ENCODE measurements at regions not wholly inside any gene's neighbourhood (a gene's known extent, or its start where the extent isn't known, plus 50 kb on each side); places are given as distances from the start of the nearest gene placed in this dataset.
"Not testable (repeated sequence)": the region's sequence is repeated elsewhere in the genome, so short reads cannot be mapped to it uniquely, and the experiment has no call there.

DNA sequence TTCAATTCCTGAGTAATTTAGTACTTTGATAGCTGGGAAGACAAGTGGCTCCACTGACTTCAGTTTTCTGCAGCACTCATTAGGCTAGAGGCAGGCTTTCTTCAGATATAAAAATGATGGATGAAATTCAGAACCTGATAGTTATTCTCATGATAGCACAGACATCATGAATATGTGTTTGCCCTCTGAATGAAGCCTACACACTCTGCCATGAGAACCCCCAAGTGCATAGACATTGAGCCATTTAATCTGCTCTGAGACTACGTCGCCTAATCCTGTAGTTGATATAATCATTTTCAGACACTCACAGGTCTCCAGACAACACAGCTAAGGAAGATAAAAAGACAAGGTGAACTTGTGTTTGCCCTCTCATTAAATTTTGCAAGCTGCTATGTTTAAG, 566.1 kb downstream of the AMY1C start:
- no peak for DNase-seq (ENCODE audit: low read depth)

DNA sequence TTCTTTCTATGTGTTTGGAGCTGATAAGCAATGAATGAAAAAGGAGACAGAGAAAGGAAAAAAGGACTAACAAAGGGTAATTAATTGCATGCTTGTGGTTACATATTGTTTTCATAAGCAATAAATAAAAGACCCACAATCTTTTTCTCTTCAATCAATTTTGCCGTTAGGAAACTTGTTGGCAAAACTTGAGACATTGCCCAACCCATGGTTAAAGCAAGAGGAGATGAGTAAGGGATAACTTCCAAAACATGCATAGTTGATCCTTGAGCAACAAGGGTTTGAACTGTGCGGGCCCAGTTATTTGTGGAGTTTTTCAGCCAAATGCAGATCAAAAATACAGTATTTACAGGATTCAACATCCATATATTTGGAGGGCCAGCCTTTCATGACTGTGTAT, 572.4 kb downstream of the AMY1C start:
- DNase-seq (ENCODE audit: low read depth): no peak

GRCh38 chr1:104329278-104329677, 579.6 kb downstream of the AMY1C start:
- DNase-seq (ENCODE audit: low read depth): no peak

DNA sequence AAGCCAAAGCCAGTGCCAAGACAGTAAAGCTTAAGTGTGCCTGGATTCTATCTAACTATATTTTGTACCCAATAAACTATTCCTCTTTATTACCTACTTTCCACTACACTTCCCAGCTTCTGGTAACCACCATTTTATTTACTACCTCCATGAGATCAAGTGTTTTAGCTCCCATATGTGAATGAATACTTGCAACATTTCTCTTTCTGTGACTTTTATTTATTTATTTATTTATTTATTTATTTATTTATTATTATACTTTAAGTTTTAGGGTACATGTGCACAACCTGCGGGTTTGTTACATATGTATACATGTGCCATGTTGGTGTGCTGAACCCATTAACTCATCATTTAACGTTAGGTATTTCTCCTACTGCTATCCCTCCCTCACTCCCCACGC, 582.1 kb downstream of the AMY1C start:
- no peak for DNase-seq (ENCODE audit: low read depth)

DNA sequence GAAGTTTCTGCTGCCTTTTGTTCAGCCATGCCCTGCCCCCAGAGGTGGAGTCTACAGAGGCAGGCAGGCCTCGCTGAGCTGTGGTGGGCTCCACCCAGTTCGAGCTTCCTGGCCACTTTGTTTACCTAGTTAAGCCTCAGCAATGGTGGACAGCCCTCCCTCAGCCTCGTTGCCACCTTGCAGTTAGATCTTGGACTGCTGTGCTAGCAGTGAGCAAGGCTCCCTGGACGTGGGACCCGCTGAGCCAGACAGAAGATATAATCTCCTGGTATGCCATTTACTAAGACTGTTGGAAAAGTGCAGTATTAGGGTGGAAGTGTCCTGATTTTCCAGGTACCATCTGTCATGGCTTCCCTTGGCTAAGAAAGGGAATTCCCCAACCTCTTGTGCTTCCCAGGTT, 588.2 kb downstream of the AMY1C start:
- DNase-seq (ENCODE audit: low read depth): not testable (repeated sequence)

GRCh38 chr1:104341944-104342343, 592.2 kb downstream of the AMY1C start:
- no peak for DNase-seq (ENCODE audit: low read depth)

- DNase-seq (ENCODE audit: low read depth): no peak
Measured at GRCh38 chr1:104348277-104348676, 598.6 kb downstream of the AMY1C start.

DNA sequence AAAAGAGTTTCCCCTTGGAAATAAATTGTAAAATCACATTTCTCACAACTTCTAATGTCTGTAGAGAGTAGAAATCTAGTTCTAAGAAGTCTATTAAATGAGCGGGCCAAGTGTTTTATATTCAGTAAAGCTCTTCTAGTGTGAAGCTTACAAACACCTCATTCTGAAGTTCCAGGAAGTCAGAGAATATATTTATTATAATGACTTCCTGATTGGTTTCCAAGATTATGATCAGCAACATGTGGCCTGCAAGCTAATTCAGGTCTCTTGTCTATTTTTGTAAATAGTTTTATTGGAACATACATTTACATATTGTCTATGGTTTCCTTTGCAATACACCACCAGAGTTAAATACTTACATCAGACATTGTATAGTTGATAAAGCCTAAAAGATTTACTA, 603.9 kb downstream of the AMY1C start:
- DNase-seq (ENCODE audit: low read depth): no peak

DNA sequence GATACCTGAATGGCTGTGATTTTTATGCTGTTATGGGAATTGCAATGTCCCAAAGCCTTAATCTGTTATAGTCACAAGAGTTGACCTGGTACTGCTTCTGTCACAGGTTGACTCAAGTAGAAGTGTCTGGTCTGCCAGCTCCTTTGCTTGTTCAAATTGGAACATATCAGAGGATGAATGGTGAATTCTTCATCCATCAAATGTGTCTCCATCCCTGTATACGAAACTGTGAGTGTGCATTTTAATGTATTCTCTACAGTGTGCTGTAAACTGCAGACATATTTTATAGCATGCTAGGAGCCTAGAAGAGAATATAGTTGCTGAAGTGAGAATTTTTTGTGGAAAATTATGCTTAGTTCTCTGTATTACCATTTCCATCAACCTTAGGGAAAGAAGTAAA, 608.4 kb downstream of the AMY1C start:
- DNase-seq (ENCODE audit: low read depth): no peak

GRCh38 chr1:104358621-104359020, 608.9 kb downstream of the AMY1C start:
- no peak for DNase-seq (ENCODE audit: low read depth)

- no peak for DNase-seq (ENCODE audit: low read depth)
Measured at GRCh38 chr1:104378414-104378813, 628.7 kb downstream of the AMY1C start.

DNA sequence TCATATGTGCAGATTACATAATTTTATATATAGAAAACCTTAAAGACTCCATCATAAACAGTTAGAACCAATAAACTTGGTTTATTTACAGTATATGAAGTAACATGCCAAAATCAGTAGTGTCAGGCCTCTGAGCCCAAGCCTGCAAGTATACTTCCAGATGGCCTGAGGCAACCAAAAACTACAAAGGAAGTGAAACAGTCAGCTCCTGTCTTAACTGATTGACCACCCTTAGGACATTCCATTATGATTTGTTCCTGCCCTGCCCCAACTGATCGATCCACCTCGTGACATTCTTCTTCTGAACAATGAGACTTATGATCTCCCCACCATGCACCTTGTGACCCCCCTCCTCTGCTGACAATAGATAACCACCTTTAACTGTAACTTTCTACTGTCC, 630.3 kb downstream of the AMY1C start:
- no peak for DNase-seq (ENCODE audit: low read depth)

- no peak for DNase-seq (ENCODE audit: low read depth)
Measured at GRCh38 chr1:104387716-104388508, 638.2 kb downstream of the AMY1C start.

- DNase-seq (ENCODE audit: low read depth): no peak
Measured at GRCh38 chr1:104392552-104392951, 642.9 kb downstream of the AMY1C start.

DNA sequence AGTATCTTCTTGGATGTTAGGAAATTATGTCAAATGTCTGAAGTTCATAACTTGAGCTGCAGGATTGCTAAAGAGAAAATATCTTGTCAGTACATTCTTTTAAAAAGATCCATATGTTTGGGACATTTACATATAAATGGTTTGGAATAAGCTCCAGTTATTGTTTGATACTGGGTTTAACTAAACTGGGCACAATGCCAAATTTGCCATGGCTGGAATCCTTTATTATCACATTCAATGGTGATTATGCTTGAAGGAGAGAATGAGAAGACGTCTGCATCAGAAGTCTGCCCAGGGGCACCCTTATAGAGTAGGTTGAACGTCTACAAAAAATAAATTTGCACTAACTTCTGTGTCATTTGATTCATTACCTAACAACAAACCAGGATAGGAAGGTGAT, 652.5 kb downstream of the AMY1C start:
- no peak for DNase-seq (ENCODE audit: low read depth)

- no peak for DNase-seq (ENCODE audit: low read depth)
Measured at GRCh38 chr1:104403883-104404282, 654.2 kb downstream of the AMY1C start.

GRCh38 chr1:104406728-104407127, 657.0 kb downstream of the AMY1C start:
- DNase-seq (ENCODE audit: low read depth): no peak

- DNase-seq (ENCODE audit: low read depth): no peak
Measured at GRCh38 chr1:104408268-104408667, 658.6 kb downstream of the AMY1C start.

DNA sequence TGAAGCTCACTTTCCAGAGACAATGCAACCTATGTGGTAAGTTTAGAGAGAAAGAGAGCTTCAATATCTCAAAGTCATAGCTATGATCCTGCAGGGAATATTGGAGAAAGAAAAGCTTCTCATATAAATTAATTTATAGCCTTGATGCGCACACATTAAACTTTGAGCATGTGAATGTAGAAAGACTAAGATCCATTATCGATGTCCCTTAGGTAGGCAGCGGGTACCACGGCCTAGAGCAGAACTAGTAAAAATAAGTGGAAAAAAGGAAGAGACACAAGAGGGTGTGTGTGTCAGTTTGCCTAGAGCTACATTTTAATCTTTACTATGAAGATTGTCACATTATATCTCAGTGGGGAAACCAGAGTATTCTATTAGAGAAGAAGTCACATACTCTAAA, 685.6 kb downstream of the AMY1C start:
- DNase-seq (ENCODE audit: low read depth): no peak

DNA sequence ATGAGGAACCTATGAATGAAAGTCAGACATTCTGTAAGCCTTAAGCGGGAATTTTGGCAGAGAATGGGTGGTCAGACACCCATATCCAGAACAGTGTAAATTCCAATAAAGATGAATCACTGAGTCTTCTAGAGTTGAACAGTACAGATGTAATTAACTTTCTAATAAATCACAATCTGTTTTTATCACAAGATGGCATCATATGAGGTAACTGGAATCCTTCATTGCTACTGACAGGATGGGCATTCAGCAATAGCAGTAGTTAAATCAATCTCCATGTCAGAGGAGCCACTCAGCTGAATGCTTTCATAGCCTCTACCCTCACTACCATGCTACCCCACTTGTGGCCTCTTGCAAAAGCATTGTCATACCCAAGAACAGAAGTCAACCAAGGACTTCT, 690.3 kb downstream of the AMY1C start:
- DNase-seq (ENCODE audit: low read depth): no peak

DNA sequence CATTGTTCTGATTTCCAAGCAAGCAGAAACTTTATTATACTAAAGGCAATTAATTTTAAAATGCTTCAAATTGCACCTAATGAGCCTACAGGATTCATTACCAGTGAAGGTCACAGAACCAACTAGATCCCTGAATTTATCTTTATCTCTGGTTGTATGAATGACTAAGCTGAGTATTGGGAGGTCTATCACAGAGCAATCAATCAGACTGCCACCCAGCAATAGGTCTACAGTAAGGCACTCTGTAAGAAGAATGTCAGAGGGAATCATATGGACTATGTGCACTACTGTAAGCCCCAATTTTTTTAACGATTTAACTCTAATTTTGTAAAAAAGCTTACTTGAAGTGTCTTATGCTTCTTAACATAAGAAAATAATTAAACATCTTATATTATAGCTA, 707.0 kb downstream of the AMY1C start:
- DNase-seq (ENCODE audit: low read depth): no peak

GRCh38 chr1:104459886-104460285, 710.2 kb downstream of the AMY1C start:
- no peak for DNase-seq (ENCODE audit: low read depth)

- no peak for DNase-seq (ENCODE audit: low read depth)
Measured at GRCh38 chr1:104460880-104461279, 711.2 kb downstream of the AMY1C start.

- no peak for DNase-seq (ENCODE audit: low read depth)
Measured at GRCh38 chr1:104463126-104463697, 713.5 kb downstream of the AMY1C start.

Measured in iris pigment epithelial cell (primary cell).